Activated CD4-positive, CD25-positive, alpha-beta regulatory T cell treated with anti-CD3 and anti-CD28 coated beads, Interleukin-2, amount 50 U/mL, for 24 hours (primary cell): ENCODE measurements at regions not wholly inside any gene's neighbourhood (a gene's known extent, or its start where the extent isn't known, plus 50 kb on each side); places are given as distances from the start of the nearest gene placed in this dataset.
"Not testable (repeated sequence)": the region's sequence is repeated elsewhere in the genome, so short reads cannot be mapped to it uniquely, and the experiment has no call there.

Experiments used
- ATAC-seq, 2 donors: fragments of 150-1000 bp; cut with Tn5 transposase; one replicate each; pipeline ENCODE4 v1.10.0; 2021; ENCODE audit warnings: mild to moderate bottlenecking in 1 of 2, moderate library complexity in 1 of 2

GRCh38 chr7:79531905-79532664 lies 78.6 kb upstream of the MAGI2 start:
- ATAC-seq = no peak

GRCh38 chr7:79531116-79531515 lies 77.6 kb upstream of the MAGI2 start:
- no peak for ATAC-seq

- no peak for ATAC-seq
Measured at GRCh38 chr7:79529881-79530235, 76.4 kb upstream of the MAGI2 start.

GRCh38 chr7:79529214-79529880 lies 75.9 kb upstream of the MAGI2 start:
- ATAC-seq = no peak

GRCh38 chr7:79528421-79528820 lies 75.0 kb upstream of the MAGI2 start:
- ATAC-seq = no peak

GRCh38 chr7:79524048-79524447 lies 70.6 kb upstream of the MAGI2 start:
- no peak for ATAC-seq

- ATAC-seq = no peak
Measured at GRCh38 chr7:79523436-79523835, 70.0 kb upstream of the MAGI2 start.

GRCh38 chr7:79520543-79520942 lies 67.1 kb upstream of the MAGI2 start:
- no peak for ATAC-seq

- no peak for ATAC-seq
Measured at GRCh38 chr7:79515358-79515757, 61.9 kb upstream of the MAGI2 start.

- no peak for ATAC-seq
Measured at GRCh38 chr7:79513261-79513660, 59.8 kb upstream of the MAGI2 start.

GRCh38 chr7:79512261-79512660 lies 58.8 kb upstream of the MAGI2 start:
- ATAC-seq = no peak

- ATAC-seq = not testable (repeated sequence)
Measured at GRCh38 chr7:79511056-79511455, 57.6 kb upstream of the MAGI2 start.

GRCh38 chr7:79507131-79507530 lies 53.7 kb upstream of the MAGI2 start:
- no peak for ATAC-seq

- no peak for ATAC-seq
Measured at GRCh38 chr7:79506481-79506880, 53.0 kb upstream of the MAGI2 start.

GRCh38 chr7:79504607-79505389 lies 51.3 kb upstream of the MAGI2 start:
- no peak for ATAC-seq
